ENCODE measurements at regions not wholly inside any gene's neighbourhood (a gene's known extent, or its start where the extent isn't known, plus 50 kb on each side); places are given as distances from the start of the nearest gene placed in this dataset.

DNA sequence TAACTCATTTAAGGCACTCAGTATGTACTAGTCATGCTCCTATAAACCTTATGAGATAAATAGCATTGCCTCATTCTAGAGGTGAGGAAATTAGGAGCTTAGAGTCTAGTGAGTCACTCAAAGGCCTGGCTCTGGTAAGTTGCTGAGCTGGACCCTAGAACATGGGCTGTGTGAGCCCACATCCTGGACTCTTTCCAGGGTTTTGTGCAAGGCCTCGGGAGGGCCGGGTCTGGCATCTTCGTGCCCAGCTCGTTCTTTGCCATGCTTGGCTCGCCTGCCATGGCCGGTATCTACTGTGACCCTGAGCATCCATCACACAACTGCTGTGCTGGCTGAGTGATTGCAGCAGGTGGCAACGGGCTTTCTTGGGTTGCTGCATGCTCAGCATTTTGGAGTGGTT lies 168.0 kb downstream of the LPIN1 start:
- TF ChIP-seq, protein P1, sequence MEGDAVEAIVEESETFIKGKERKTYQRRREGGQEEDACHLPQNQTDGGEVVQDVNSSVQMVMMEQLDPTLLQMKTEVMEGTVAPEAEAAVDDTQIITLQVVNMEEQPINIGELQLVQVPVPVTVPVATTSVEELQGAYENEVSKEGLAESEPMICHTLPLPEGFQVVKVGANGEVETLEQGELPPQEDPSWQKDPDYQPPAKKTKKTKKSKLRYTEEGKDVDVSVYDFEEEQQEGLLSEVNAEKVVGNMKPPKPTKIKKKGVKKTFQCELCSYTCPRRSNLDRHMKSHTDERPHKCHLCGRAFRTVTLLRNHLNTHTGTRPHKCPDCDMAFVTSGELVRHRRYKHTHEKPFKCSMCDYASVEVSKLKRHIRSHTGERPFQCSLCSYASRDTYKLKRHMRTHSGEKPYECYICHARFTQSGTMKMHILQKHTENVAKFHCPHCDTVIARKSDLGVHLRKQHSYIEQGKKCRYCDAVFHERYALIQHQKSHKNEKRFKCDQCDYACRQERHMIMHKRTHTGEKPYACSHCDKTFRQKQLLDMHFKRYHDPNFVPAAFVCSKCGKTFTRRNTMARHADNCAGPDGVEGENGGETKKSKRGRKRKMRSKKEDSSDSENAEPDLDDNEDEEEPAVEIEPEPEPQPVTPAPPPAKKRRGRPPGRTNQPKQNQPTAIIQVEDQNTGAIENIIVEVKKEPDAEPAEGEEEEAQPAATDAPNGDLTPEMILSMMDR (IDR thresholded peaks at IDR 0.05; ENCODE audit: low read depth, low read length, poor library complexity, severe bottlenecking) = no peak
- no peak for TF ChIP-seq EZH2phosphoT487 (IDR thresholded peaks at IDR 0.05; ENCODE audit: borderline replicate concordance, low read length)
